Gastroesophageal sphincter (tissue), 4 donors: ENCODE measurements at regions not wholly inside any gene's neighbourhood (a gene's known extent, or its start where the extent isn't known, plus 50 kb on each side); places are given as distances from the start of the nearest gene placed in this dataset.
"Not testable (repeated sequence)": the region's sequence is repeated elsewhere in the genome, so short reads cannot be mapped to it uniquely, and the experiment has no call there.

ENCODE experiments used
- ATAC-seq: fragments of 150-250 bp; one replicate; pipeline ENCODE4 v1.9.1; 2016; ENCODE audit warnings: mild to moderate bottlenecking, moderate library complexity
- H3K27ac ChIP-seq, 4 donors: fragments of 200-600 bp; sonication (generic) in 3 of 4; 1 replicate in 3 of 4; 2 replicates in 1 of 4; pipeline ENCODE4 v1.5.1; 2016 to 2019
- H3K27me3 ChIP-seq: fragments of 200-600 bp; sonication (generic); one replicate; pipeline ENCODE4 v1.5.1; 2019
- H3K36me3 ChIP-seq, 2 donors: fragments of 200-600 bp; sonication (generic); one replicate each; pipeline ENCODE4 v1.5.1; 2019; ENCODE audit warnings: control low read depth in 1 of 2
- H3K4me1 ChIP-seq, 3 donors: fragments of 200-600 bp; sonication (generic); 1 replicate in 2 of 3; 2 replicates in 1 of 3; pipeline ENCODE4 v1.5.1; 2016 to 2019; ENCODE audit warnings: control low read depth in 2 of 3
- H3K4me3 ChIP-seq, 2 donors: fragments of 200-600 bp; sonication (generic); one replicate each; pipeline ENCODE4 v1.5.1; 2019; ENCODE audit warnings: mild to moderate bottlenecking in 1 of 2, moderate library complexity in 1 of 2
- H3K9me3 ChIP-seq, 3 donors: fragments of 200-600 bp; sonication (generic); one replicate each; pipeline ENCODE4 v1.5.1; 2017 to 2019; ENCODE audit warnings: control low read depth in 2 of 3
- CTCF ChIP-seq, 4 experiments: fragments of 200-600 bp in 2 of 4; fragments of 450-650 bp in 2 of 4; sonication (generic) in 1 of 4; IDR thresholded peaks; one replicate each; pipeline ENCODE4 v1.5.1; 2017 to 2019; ENCODE audit warnings: antibody characterized with exemption in 4 of 4, mild to moderate bottlenecking in 2 of 4, moderate library complexity in 2 of 4
- EP300 ChIP-seq: sonication (generic); formaldehyde crosslinking; IDR thresholded peaks from one replicate; pipeline ENCODE4 v1.6.1; 2017; ENCODE audit warnings: antibody characterized with exemption, mild to moderate bottlenecking
- POLR2A ChIP-seq, 2 donors: fragments of 450-650 bp; IDR thresholded peaks; one replicate each; pipeline ENCODE4 v1.6.1; 2017; ENCODE audit warnings: antibody characterized with exemption in 2 of 2, mild to moderate bottlenecking in 2 of 2, moderate library complexity in 1 of 2
- POLR2AphosphoS5 ChIP-seq: sonication (generic); formaldehyde crosslinking; IDR thresholded peaks from one replicate; pipeline ENCODE4 v1.6.1; 2017; ENCODE audit warnings: antibody characterized with exemption
- WGBS, 2 donors: methylation state at CpG; one replicate each; pipeline ENCODE4 v1.1.5; 2018; ENCODE audit warnings: low coverage in 1 of 2; 5-methylcytosine and 5-hydroxymethylcytosine counted together

GRCh38 chr21:21897275-21897883 lies 899.2 kb downstream of the NCAM2 start:
- Histone ChIP-seq H3K27me3 (no peaks in the 10 kb centered on the region), H3K4me3 (no peak overlapping the region), H3K9me3 (peaks cover 0 to 11% (median 0%) of the 10 kb centered on the region in 3 donors), H3K36me3 (no peaks in the 10 kb centered on the region), H3K27ac (no peak overlapping the region), H3K4me1 (no peaks in the 10 kb centered on the region)
- WGBS, 2 donors: 44 to 53% methylated on average over 2 of the region's 2 CpGs
- TF ChIP-seq POLR2AphosphoS5 (no peak), CTCF (IDR thresholded peaks at IDR 0.05) (no peak), EP300 (no peak), POLR2A (IDR thresholded peaks at IDR 0.05) (no peak)
- no peak for ATAC-seq

GRCh38 chr21:21898801-21899200 lies 900.6 kb downstream of the NCAM2 start:
- H3K27ac ChIP-seq: no peak overlapping the region
- no peak overlapping the region for H3K4me3 ChIP-seq
- no peak for ATAC-seq
- no peak for TF ChIP-seq EP300
- no peaks in the 10 kb centered on the region for H3K27me3 ChIP-seq
- 90 to 100% methylated on average over 1 of the region's 1 CpG for WGBS, 2 donors
- H3K4me1 ChIP-seq: no peaks in the 10 kb centered on the region
- H3K9me3 ChIP-seq: peaks cover 0 to 4% (median 0%) of the 10 kb centered on the region in 3 donors
- H3K36me3 ChIP-seq: no peaks in the 10 kb centered on the region

- H3K9me3 ChIP-seq, H3K36me3 ChIP-seq, H3K4me1 ChIP-seq, H3K4me3 ChIP-seq, H3K27ac ChIP-seq, H3K27me3 ChIP-seq, ATAC-seq: not testable (repeated sequence)
- no CpG with 5 or more reads among the region's 28 CpGs for WGBS, 2 donors
Observed at GRCh38 chr21:21902416-21902815, 904.2 kb downstream of the NCAM2 start.

GRCh38 chr21:21907271-21907670 lies 909.1 kb downstream of the NCAM2 start:
- no peaks in the 10 kb centered on the region for H3K9me3 ChIP-seq
- H3K36me3 ChIP-seq: no peaks in the 10 kb centered on the region
- H3K4me3 ChIP-seq: no peak overlapping the region
- H3K27me3 ChIP-seq: no peaks in the 10 kb centered on the region
- TF ChIP-seq EP300 (no peak), POLR2A (IDR thresholded peaks at IDR 0.05) (no peak), CTCF (IDR thresholded peaks at IDR 0.05) (no peak), POLR2AphosphoS5 (no peak)
- 27 to 50% methylated on average over 3 of the region's 3 CpGs for WGBS, 2 donors
- H3K27ac ChIP-seq: no peak overlapping the region
- no peak for ATAC-seq
- H3K4me1 ChIP-seq: no peaks in the 10 kb centered on the region

- no peak for ATAC-seq
Observed at GRCh38 chr21:21915816-21916215, 917.6 kb downstream of the NCAM2 start.

More at GRCh38 chr21:21915816-21916215, 917.6 kb downstream of the NCAM2 start:
- Histone ChIP-seq H3K4me1 (no peaks in the 10 kb centered on the region), H3K27me3 (no peaks in the 10 kb centered on the region), H3K27ac (no peak overlapping the region), H3K4me3 (no peak overlapping the region), H3K36me3 (no peaks in the 10 kb centered on the region), H3K9me3 (no peaks in the 10 kb centered on the region)
- WGBS, 2 donors: 47 to 57% methylated on average over 1 to 2 of the region's 2 CpGs
- TF ChIP-seq EP300: no peak
- TF ChIP-seq POLR2AphosphoS5: no peak
- TF ChIP-seq POLR2A (IDR thresholded peaks at IDR 0.05): no peak
- no peak for TF ChIP-seq CTCF (IDR thresholded peaks at IDR 0.05)
